HEK293T (cell line): ENCODE measurements at regions not wholly inside any gene's neighbourhood (a gene's known extent, or its start where the extent isn't known, plus 50 kb on each side); places are given as distances from the start of the nearest gene placed in this dataset.

ENCODE experiments used
- ARNT ChIP-seq: fragments of 450-650 bp; IDR thresholded peaks from 2 replicates; pipeline ENCODE4 v1.6.1; 2017; ENCODE audit warnings: mild to moderate bottlenecking
- BHLHE40 ChIP-seq: fragments of 450-650 bp; IDR thresholded peaks from 2 replicates; pipeline ENCODE4 v1.6.1; 2016; ENCODE audit warnings: mild to moderate bottlenecking, moderate library complexity, borderline replicate concordance
- CTBP1 ChIP-seq: fragments of 450-650 bp; IDR thresholded peaks from 2 replicates; pipeline ENCODE4 v1.6.1; 2016; ENCODE audit warnings: borderline replicate concordance
- ELF4 ChIP-seq: fragments of 450-650 bp; IDR thresholded peaks from 2 replicates; pipeline ENCODE4 v1.6.1; 2017; ENCODE audit warnings: antibody characterized with exemption
- FOXA1 ChIP-seq: fragments of 450-650 bp; IDR thresholded peaks from 2 replicates; pipeline ENCODE4 v1.6.1; 2016; ENCODE audit warnings: mild to moderate bottlenecking
- FOXK2 ChIP-seq: fragments of 450-650 bp; IDR thresholded peaks from 2 replicates; pipeline ENCODE4 v1.6.1; 2016; ENCODE audit warnings: mild to moderate bottlenecking
- FOXM1 ChIP-seq: fragments of 450-650 bp; IDR thresholded peaks from 2 replicates; pipeline ENCODE4 v1.6.1; 2017; ENCODE audit warnings: mild to moderate bottlenecking, borderline replicate concordance
- HDGF ChIP-seq: fragments of 450-650 bp; IDR thresholded peaks from 2 replicates; pipeline ENCODE4 v1.6.1; 2017; ENCODE audit warnings: antibody characterized with exemption, borderline replicate concordance
- L3MBTL2 ChIP-seq: fragments of 450-650 bp; conservative IDR thresholded peaks from 2 replicates; pipeline ENCODE4 v1.6.1; 2016; ENCODE audit warnings: mild to moderate bottlenecking
- PKNOX1 ChIP-seq: fragments of 450-650 bp; IDR thresholded peaks from 2 replicates; pipeline ENCODE4 v1.6.1; 2016
- SP1 ChIP-seq: fragments of 450-650 bp; IDR thresholded peaks from 2 replicates; pipeline ENCODE4 v1.6.1; 2017
- SUZ12 ChIP-seq: fragments of 450-650 bp; IDR thresholded peaks from 2 replicates; pipeline ENCODE4 v1.6.1; 2016; ENCODE audit warnings: mild to moderate bottlenecking
- TARDBP ChIP-seq: fragments of 450-650 bp; IDR thresholded peaks from 2 replicates; pipeline ENCODE4 v1.6.1; 2016
- ZNF384 ChIP-seq: fragments of 450-650 bp; IDR thresholded peaks from 2 replicates; pipeline ENCODE4 v1.6.1; 2016

GRCh38 chr10:63675171-63675570, 154.0 kb downstream of the REEP3 start:
- TF ChIP-seq FOXK2, result no peak
- no peak for TF ChIP-seq FOXA1
- no peak for TF ChIP-seq FOXM1
- TF ChIP-seq ZNF384, result no peak
- TF ChIP-seq CTBP1, result no peak
- TF ChIP-seq BHLHE40, result no peak
- TF ChIP-seq SP1, result no peak
- TF ChIP-seq TARDBP, result no peak
- no peak for TF ChIP-seq PKNOX1
- TF ChIP-seq ARNT, result no peak
- no peak for TF ChIP-seq ELF4
- no peak for TF ChIP-seq SUZ12
- TF ChIP-seq HDGF, result no peak
- no peak for TF ChIP-seq L3MBTL2
